ENCODE measurements at regions not wholly inside any gene's neighbourhood (a gene's known extent, or its start where the extent isn't known, plus 50 kb on each side); places are given as distances from the start of the nearest gene placed in this dataset.

GRCh38 chr3:40663280-40663679 lies 138.5 kb downstream of the ZNF621 start:
- ChIA-PET POLR2A (ENCODE audit: partially characterized antibody) (no interaction called here), CTCF (ENCODE audit: partially characterized antibody) (interaction anchor here (0.6 to 1.3 kb wide), 3 partner anchors 75 to 335 kb away, joined by 3 read pairs; no protein-coding TSS in a partner anchor)
- H3K27me3 ChIP-seq (replicated peaks in 1 of 4; ENCODE audit: control insufficient read depth in 3 of 4, extremely low read depth in 1 of 4, insufficient read depth in 3 of 4, low read length in 3 of 4), result no peaks in the 10 kb centered on the region
- no peaks in the 10 kb centered on the region for H4K20me1 ChIP-seq (replicated peaks in 1 of 2; ENCODE audit: control insufficient read depth in 1 of 2, insufficient read depth in 2 of 2, low read length in 2 of 2)
- no peak overlapping the region for H3K4me3 ChIP-seq (ENCODE audit: extremely low read depth in 1 of 4, insufficient read depth in 2 of 4, low read depth in 3 of 4, low read length in 4 of 4)
- H3K79me1 ChIP-seq (ENCODE audit: low read depth, low read length), result no peaks in the 10 kb centered on the region
- H4K91ac ChIP-seq (replicated peaks; ENCODE audit: insufficient read length, low read length), result no peak overlapping the region
- H3K23ac ChIP-seq (ENCODE audit: insufficient read length), result no peak overlapping the region
- no peak overlapping the region for H3K4ac ChIP-seq (replicated peaks; ENCODE audit: insufficient read length, low read depth, low read length)
- no peak overlapping the region for H2AK5ac ChIP-seq (ENCODE audit: low read depth, low read length)
- no peak overlapping the region for H3K18ac ChIP-seq (ENCODE audit: extremely low read depth, low read length)
- H4K5ac ChIP-seq (ENCODE audit: insufficient read length, low read depth, low read length), result no peak overlapping the region
- H3K4me1 ChIP-seq (replicated peaks in 1 of 4; ENCODE audit: control insufficient read depth in 3 of 4, insufficient read depth in 4 of 4, low read length in 3 of 4), result 0 out of 7 replicates have a peak, but pooled peaks cover 0 to 2% (median 0%) of the 10 kb centered on the region in 4 experiments
- H2AFZ ChIP-seq (ENCODE audit: low read length), result no peak overlapping the region
- DNase-seq (ENCODE audit: low read depth in 1 of 2, low spot score in 2 of 2), result no peak
- no peak overlapping the region for H2BK120ac ChIP-seq (replicated peaks; ENCODE audit: low read depth, low read length)
- no peaks in the 10 kb centered on the region for H3K79me2 ChIP-seq (ENCODE audit: control insufficient read depth in 1 of 2, insufficient read depth in 2 of 2, low read length in 2 of 2)
- no peak overlapping the region for H3K9ac ChIP-seq (replicated peaks in 1 of 4; ENCODE audit: extremely low read depth in 1 of 4, low read depth in 3 of 4, low read length in 3 of 4)
- no peak overlapping the region for H2BK12ac ChIP-seq (ENCODE audit: low read depth, low read length)
- H2BK5ac ChIP-seq (ENCODE audit: low read depth, low read length), result no peak overlapping the region
- no peak overlapping the region for H3K4me2 ChIP-seq (ENCODE audit: insufficient read depth in 1 of 2, low read depth in 2 of 2, low read length in 2 of 2)
- no peak overlapping the region for H3K27ac ChIP-seq (ENCODE audit: low read depth, low read length)
- FAIRE-seq, result no peak
- H3K23me2 ChIP-seq (ENCODE audit: low read depth, low read length), result no peaks in the 10 kb centered on the region
- H2BK15ac ChIP-seq (ENCODE audit: low read length), result no peak overlapping the region
- no peaks in the 10 kb centered on the region for H3K9me3 ChIP-seq (ENCODE audit: insufficient read depth in 2 of 2, low read depth in 1 of 2, low read length in 1 of 2)
- H3K36me3 ChIP-seq (ENCODE audit: control insufficient read depth in 2 of 4, insufficient read depth in 4 of 4, low read length in 3 of 4), result no peaks in the 10 kb centered on the region
- H4K8ac ChIP-seq (ENCODE audit: extremely low read depth, insufficient read depth, low read length), result no peak overlapping the region
- H3K14ac ChIP-seq (ENCODE audit: insufficient read length), result no peak overlapping the region
- H2BK20ac ChIP-seq (ENCODE audit: low read length), result no peak overlapping the region
- no peak for TF ChIP-seq FOSL1 (IDR thresholded peaks at IDR 0.05; ENCODE audit: insufficient read depth, low read depth, low read length)
- TF ChIP-seq MAX (IDR thresholded peaks at IDR 0.05), result no peak
- no peak for TF ChIP-seq CREB1 (IDR thresholded peaks at IDR 0.05)
- TF ChIP-seq HDAC6 (IDR thresholded peaks at IDR 0.05; ENCODE audit: low read depth, low read length), result no peak
- TF ChIP-seq CEBPB (IDR thresholded peaks at IDR 0.05; ENCODE audit: low read depth, low read length), result no peak
- no peak for TF ChIP-seq POU5F1 (IDR thresholded peaks at IDR 0.05; ENCODE audit: low read depth, low read length)
- no peak overlapping the region for H3K56ac ChIP-seq (replicated peaks; ENCODE audit: insufficient read length, low read depth, low read length)
- WGBS, 2 experiments (ENCODE audit: extremely low coverage in 1 of 2, insufficient coverage in 1 of 2, insufficient read length in 1 of 2, insufficient replicate concordance in 2 of 2, low coverage in 1 of 2, low lambda C conversion rate in 2 of 2, missing lambda C conversion rate in 1 of 2), result 88% methylated on average over 6 of the region's 6 CpGs; no CpG with 5 or more reads in 1 of the 2 experiments
